Thyroid gland (tissue), 4 donors: ENCODE measurements at regions not wholly inside any gene's neighbourhood (a gene's known extent, or its start where the extent isn't known, plus 50 kb on each side); places are given as distances from the start of the nearest gene placed in this dataset.

ENCODE experiments used
- DNase-seq, 2 donors: peaks; one replicate each; pipeline ENCODE4 v3.0.0-alpha.2; 2019
- H3K27ac ChIP-seq, 3 donors: fragments of 200-600 bp; sonication (generic); 1 replicate in 2 of 3; 2 replicates in 1 of 3; pipeline ENCODE4 v1.5.1; 2016 to 2019; ENCODE audit warnings: mild to moderate bottlenecking in 1 of 3, moderate library complexity in 1 of 3
- H3K27me3 ChIP-seq: fragments of 200-600 bp; sonication (generic); one replicate; pipeline ENCODE4 v1.5.1; 2019
- H3K36me3 ChIP-seq, 2 donors: fragments of 200-600 bp; sonication (generic); one replicate each; pipeline ENCODE4 v1.5.1; 2016 to 2019
- H3K4me1 ChIP-seq, 2 donors: fragments of 200-600 bp; sonication (generic); one replicate each; pipeline ENCODE4 v1.5.1; 2017 to 2019
- H3K4me3 ChIP-seq, 3 donors: fragments of 200-600 bp; sonication (generic); replicated peaks in 1 of 3; 1 replicate in 2 of 3; 2 replicates in 1 of 3; pipeline ENCODE4 v1.5.1; 2016; ENCODE audit warnings: mild to moderate bottlenecking in 1 of 3
- H3K9me3 ChIP-seq: fragments of 200-600 bp; sonication (generic); one replicate; pipeline ENCODE4 v1.5.1; 2017
- CTCF ChIP-seq, 6 experiments: fragments of 200-600 bp in 3 of 6; fragments of 450-650 bp in 3 of 6; sonication (generic) in 3 of 6; IDR thresholded peaks; one replicate each; pipeline ENCODE4 v1.5.1; 2016 to 2019; ENCODE audit warnings: antibody characterized with exemption in 6 of 6, mild to moderate bottlenecking in 2 of 6, inconsistent platforms in 1 of 6, moderate library complexity in 1 of 6
- POLR2A ChIP-seq, 2 donors: fragments of 450-650 bp; IDR thresholded peaks; one replicate each; pipeline ENCODE4 v1.6.1; 2017; ENCODE audit warnings: antibody characterized with exemption in 2 of 2, mild to moderate bottlenecking in 2 of 2, moderate library complexity in 1 of 2
- WGBS, 2 donors: methylation state at CpG; one replicate each; pipeline ENCODE4 v1.1.5; 2017; 5-methylcytosine and 5-hydroxymethylcytosine counted together
- intact Hi-C: fragments of 100-400 bp; cut with DNase I; formaldehyde crosslinking; loops from one replicate; pipeline ENCODE4 v1.15.1; 2023

- H3K36me3 ChIP-seq: no peaks in the 10 kb centered on the region
- DNase-seq: no peak
- no peaks in the 10 kb centered on the region for H3K4me1 ChIP-seq
- TF ChIP-seq CTCF (IDR thresholded peaks at IDR 0.05) (no peak), POLR2A (IDR thresholded peaks at IDR 0.05) (no peak)
- 87 to 98% methylated on average over 2 of the region's 2 CpGs for whole genome bisulfite sequencing, 2 donors
- H3K27me3 ChIP-seq: no peaks in the 10 kb centered on the region
- intact Hi-C loops: no loop called here
- H3K9me3 ChIP-seq: no peaks in the 10 kb centered on the region
- no peak overlapping the region for H3K27ac ChIP-seq
- no peak overlapping the region for H3K4me3 ChIP-seq
These were observed 148.2 kb upstream of the RAI14 start for GRCh38 chr5:34507933-34508332.

GRCh38 chr5:34509392-34509791, 146.7 kb upstream of the RAI14 start:
- Histone ChIP-seq H3K4me1 (no peaks in the 10 kb centered on the region), H3K4me3 (no peak overlapping the region), H3K9me3 (no peaks in the 10 kb centered on the region), H3K36me3 (no peaks in the 10 kb centered on the region), H3K27ac (no peak overlapping the region), H3K27me3 (no peaks in the 10 kb centered on the region)
- DNase-seq: no peak
- TF ChIP-seq CTCF (IDR thresholded peaks at IDR 0.05): no peak
- TF ChIP-seq POLR2A (IDR thresholded peaks at IDR 0.05): no peak
- intact Hi-C loops: no loop called here
- 78 to 80% methylated on average over 2 of the region's 2 CpGs for WGBS, 2 donors

GRCh38 chr5:34510002-34510401, 146.1 kb upstream of the RAI14 start:
- H3K27ac ChIP-seq: no peak overlapping the region

GRCh38 chr5:34511063-34511462, 145.1 kb upstream of the RAI14 start:
- Histone ChIP-seq H3K27me3 (no peaks in the 10 kb centered on the region), H3K36me3 (no peaks in the 10 kb centered on the region), H3K4me3 (no peak overlapping the region), H3K27ac (no peak overlapping the region), H3K9me3 (no peaks in the 10 kb centered on the region), H3K4me1 (no peaks in the 10 kb centered on the region)
- intact Hi-C loops: no loop called here
- 80 to 81% methylated on average over 4 of the region's 4 CpGs for WGBS, 2 donors
- TF ChIP-seq CTCF (IDR thresholded peaks at IDR 0.05) (no peak), POLR2A (IDR thresholded peaks at IDR 0.05) (no peak)
- no peak for DNase-seq

More at GRCh38 chr5:34510002-34510401, 146.1 kb upstream of the RAI14 start:
- TF ChIP-seq POLR2A (IDR thresholded peaks at IDR 0.05) (no peak), CTCF (IDR thresholded peaks at IDR 0.05) (no peak)
- Histone ChIP-seq H3K4me1 (no peaks in the 10 kb centered on the region), H3K4me3 (no peak overlapping the region), H3K9me3 (no peaks in the 10 kb centered on the region), H3K36me3 (no peaks in the 10 kb centered on the region), H3K27me3 (no peaks in the 10 kb centered on the region)
- 61 to 63% methylated on average over 5 of the region's 5 CpGs for WGBS, 2 donors
- no peak for DNase-seq
- intact Hi-C loops: no loop called here

GRCh38 chr5:34511481-34511880, 144.6 kb upstream of the RAI14 start:
- Histone ChIP-seq H3K27me3 (no peaks in the 10 kb centered on the region), H3K27ac (no peak overlapping the region), H3K9me3 (no peaks in the 10 kb centered on the region), H3K4me3 (no peak overlapping the region), H3K4me1 (no peaks in the 10 kb centered on the region), H3K36me3 (no peaks in the 10 kb centered on the region)
- intact Hi-C loops: no loop called here
- no peak for DNase-seq
- 74 to 76% methylated on average over 1 of the region's 1 CpG for WGBS, 2 donors
- TF ChIP-seq CTCF (IDR thresholded peaks at IDR 0.05): no peak
- no peak for TF ChIP-seq POLR2A (IDR thresholded peaks at IDR 0.05)
